Globus pallidus (tissue), 1 donor: ENCODE measurements at regions not wholly inside any gene's neighbourhood (a gene's known extent, or its start where the extent isn't known, plus 50 kb on each side); places are given as distances from the start of the nearest gene placed in this dataset.
"Not testable (repeated sequence)": the region's sequence is repeated elsewhere in the genome, so short reads cannot be mapped to it uniquely, and the experiment has no call there.

Source experiments
- DNase-seq: peaks from one replicate; pipeline ENCODE4 v3.0.0-alpha.2; 2015; ENCODE audit warnings: low spot score

DNA sequence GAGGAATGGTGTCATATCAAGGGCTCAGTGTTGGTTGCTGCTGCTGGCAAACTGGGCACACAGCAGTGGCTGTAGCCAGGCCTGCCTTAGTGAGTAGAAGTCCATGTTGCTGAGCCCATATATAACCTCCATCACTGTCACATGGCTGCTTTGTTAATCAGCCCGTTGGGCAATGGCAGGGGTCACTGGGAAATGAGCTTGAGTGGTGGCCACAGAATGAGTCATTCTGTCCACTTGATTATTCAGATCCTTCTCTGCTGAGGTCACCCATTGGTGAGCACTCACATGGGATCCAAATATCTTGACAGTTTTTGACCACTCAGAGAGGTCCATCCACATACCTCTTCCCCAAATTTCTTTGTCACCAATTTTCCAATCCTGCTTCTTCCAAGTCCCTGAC, 898.9 kb upstream of the EYS start:
- DNase-seq, result no peak

DNA sequence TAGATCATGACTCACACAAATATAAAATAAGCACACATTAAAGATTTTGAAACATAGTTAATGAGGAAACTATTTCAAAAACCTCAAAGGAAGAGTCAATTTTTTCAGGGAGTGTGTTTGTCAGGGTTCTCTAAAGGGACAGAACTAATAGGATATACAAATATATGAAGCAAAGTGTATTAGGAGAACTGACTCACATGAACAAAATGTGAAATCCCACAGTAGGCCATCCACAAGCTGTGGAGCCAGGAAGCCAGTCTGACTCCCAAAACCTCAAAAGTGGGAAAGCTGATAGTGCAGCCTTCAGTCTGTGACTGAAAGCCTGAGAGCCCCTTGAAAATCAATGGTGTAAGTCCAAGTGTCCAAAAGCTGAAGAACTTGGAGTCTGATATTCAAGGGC, 898.0 kb upstream of the EYS start:
- no peak for DNase-seq

DNA sequence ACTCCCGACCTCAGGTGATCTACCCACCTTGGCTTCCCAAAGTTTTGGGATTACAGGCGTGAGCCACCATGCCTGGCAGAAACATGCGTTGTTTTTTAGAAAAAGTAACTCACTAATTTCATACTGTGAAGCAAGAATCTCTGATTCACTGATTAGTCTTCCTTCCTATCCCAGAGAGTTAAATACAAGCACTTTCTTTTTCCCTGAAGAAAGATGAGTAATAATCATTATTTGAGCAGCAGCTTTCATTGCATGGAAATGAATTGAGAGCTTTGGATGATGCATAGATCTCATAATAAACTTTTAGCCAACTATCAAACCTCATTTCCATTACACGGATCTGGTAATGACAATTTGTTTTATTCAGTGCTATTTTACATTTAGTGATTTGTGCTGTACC, 892.5 kb upstream of the EYS start:
- DNase-seq, result no peak

DNA sequence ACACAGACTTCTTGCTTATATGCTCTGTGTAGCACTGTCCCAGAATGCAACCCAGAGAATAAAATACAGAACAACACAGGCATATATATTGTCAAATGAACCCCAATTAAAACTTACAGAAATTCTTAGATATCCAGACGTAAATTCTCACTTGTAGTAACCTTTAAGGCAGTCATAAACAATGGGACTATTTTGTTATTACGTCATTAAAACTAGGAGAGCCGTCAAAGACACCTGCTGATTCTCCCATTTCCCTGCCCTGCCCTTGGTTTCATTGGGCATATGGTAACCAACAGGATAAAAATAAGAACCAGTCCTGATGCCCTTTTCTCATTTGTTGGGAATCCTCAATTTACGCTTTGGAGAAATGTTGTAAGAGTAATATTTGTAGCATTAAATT, 871.3 kb upstream of the EYS start:
- DNase-seq, result no peak

DNA sequence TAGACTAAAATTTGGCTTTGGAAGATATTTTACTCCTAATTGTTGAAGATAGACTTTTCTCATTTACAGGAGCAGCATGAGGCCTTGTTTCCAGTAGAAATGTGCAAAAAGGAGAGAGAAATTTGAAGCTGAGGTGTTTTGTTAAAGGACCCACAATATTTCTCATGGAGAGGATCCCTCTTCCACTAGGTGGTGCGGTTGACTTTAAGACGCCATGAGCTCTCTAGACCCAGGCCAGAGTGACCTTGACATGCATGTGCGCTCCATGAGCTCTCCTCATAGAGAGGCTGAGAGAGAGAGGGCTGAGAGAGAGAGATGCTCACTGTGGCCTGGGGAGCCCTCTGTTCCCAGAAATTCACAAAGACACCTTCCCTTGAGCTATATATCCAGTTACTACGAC, 861.2 kb upstream of the EYS start:
- no peak for DNase-seq

DNA sequence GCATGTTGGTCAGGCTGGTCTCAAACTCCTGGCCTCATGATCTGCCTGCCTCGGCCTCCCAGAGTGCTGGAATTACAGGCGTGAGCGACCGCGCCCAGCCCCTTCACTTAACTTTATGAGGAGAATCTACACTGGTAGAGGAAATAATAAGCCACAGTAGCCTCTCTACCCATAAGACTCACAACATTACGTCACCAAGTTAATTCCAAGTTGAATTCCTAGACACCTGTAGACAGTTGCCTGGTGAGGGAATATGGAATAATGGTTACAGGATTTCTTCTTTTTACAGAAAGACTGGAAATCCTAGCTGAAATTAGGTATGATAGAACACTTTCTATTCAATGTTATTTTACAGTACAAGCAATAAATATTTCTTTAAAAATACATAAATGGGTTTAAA, 854.5 kb upstream of the EYS start:
- no peak for DNase-seq

DNA sequence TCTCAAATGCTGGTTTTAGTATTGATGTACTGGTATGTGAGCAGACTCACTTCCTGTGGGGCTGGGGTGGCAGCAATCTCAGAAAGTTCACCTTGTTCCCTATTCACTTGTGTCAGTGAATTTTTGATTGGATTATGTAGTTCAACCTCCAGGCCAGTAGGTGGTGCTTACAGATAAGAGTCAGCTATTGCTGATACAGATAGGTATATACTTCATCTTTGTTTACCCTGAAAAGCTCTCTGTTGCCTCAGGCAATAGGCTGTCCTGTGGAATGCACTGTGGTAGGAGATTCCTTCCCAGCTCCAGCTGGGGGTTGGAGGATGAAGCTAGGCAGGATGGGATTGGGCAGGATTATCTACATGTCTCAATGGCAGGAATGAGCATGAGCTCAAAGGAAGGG, 851.2 kb upstream of the EYS start:
- no peak for DNase-seq

DNA sequence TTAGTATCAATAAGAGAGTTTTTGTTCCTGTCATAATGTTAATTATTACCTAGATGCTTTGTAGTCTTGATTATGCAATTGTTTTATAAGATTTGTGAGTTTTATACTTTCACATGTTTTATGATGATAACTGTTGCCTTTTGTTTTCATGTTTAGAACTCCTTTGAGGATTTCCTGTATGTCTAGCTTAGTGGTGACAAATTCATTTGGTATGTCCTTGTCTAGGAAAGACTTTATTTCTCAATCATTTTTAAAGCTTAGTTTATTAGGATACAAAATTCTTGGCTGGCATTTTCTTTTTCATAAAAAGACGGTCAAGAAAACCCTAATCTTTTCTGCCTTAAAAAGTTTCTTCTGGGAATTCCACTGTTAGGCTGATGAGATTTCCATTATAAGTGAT, 849.9 kb upstream of the EYS start:
- DNase-seq, result no peak

DNA sequence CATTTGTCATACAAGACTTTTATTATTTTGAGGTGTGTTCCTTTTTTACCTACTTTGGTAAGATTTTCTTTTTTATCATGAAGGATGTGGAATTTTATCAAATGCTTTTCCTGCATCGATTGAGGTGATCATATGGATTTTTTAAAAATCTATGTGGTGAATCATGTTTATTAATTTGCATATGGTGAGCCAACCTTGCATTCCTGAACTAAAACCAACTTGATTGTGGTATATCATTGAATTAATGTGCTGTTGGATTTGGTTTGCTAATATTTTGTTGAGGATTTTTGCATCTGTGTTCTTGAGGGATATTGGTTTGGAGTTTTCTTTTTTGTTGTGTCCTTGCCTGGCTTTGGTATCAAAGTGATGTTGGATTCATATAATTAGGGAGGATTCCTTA, 848.1 kb upstream of the EYS start:
- no peak for DNase-seq

DNA sequence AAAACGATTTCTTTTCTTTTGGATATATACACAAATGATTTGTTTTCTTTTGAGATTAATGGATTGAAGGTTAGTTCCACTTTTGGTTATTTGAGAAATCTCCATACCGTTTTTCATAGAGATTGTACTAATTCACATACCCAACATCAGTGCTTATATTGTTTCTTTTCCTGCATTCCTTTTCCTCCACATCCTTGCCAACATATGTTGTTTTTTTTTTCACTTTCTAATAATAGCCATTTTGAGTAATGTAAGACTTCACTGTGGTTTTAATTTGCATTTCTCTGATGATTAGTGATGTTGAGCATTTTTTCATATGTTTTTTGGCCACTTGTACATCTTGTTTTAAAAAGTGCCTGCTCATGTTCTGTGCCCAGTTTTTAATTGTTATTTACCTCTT, 846.4 kb upstream of the EYS start:
- DNase-seq, result no peak

DNA sequence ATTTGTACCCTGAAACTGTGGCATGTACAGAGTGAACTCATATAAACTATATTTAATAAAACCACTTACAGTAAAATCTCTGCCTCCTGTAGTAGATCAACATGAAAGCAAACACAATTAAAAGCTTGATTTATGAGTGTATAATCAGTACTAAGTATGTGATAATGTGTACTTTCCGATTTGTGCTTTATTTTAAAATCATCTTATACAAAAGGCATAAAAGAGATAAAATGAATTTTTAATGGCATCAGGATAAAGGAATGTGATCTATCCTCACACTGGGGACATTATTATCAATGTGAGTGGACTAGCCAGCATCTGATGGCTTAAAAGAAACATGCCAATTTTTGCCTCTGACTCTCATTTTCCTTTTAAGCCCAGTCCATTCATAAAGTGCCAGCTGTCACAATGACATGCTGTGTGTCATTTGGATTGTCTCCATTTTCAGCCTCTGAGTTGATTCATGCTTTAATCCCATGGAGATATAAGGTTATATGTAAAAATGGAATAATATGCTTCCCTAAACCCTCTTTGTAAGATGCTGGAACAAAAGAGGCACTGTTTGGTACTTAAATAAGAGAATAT, 831.6 kb upstream of the EYS start:
- DNase-seq, result peak; percentile 77

DNA sequence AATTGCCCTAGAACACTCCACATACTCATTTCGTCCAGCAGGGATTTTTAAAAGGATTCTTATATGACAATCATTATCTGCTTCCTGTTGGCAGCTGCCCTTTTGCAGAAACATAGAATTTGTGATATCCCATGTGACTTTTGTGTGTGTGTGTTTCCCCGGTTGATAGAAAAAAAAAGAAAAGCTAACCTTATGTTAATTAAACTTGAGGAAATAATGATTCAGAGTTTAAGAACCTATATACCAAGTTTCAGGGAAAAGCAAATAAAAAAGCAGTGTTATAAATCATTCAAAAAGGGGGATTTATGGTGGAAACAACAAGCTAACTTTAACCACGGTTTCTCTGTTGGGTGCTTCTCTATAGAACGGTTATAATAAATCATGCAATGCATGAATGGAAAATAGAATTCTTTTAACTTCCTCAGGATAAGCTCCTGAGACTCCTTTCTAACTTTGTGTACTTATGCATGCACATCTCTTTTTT, 826.9 kb upstream of the EYS start:
- no peak for DNase-seq

DNA sequence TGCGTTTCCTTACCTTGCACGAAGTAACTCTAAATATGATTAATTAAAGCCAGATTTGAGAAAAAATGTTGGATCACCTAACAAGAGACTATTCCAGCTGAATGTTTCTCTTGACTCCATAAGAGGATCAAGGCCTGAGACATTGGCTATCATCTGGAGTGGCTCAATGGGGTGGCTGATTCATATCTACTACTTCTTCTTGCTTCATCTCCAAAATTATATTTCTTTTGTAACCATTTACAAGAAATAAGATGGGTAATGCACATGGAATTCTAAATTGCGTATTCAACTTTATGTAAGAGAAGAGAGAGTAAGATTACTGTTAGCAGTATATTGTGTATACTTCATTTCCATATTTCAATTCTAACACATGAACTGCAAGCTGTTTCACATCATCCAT, 819.0 kb upstream of the EYS start:
- no peak for DNase-seq

DNA sequence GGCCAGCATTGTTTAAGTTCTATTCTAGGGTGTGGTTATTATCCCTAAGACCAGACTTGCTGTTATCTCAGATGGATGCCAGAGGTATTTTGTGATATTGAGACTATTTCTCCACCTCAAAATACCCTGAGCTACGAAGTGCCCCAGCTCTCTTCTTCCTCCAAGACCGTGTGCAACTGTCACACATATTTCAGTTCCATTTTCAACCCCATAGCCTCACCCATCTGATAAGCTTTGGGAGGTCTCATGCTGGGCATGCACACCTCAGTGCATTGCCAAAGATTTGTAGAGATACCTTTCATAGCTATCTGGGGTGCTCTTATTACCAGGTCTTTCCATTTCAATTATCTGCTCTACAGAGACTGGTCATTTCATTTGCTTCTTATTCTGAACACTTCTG, 815.8 kb upstream of the EYS start:
- DNase-seq, result no peak

DNA sequence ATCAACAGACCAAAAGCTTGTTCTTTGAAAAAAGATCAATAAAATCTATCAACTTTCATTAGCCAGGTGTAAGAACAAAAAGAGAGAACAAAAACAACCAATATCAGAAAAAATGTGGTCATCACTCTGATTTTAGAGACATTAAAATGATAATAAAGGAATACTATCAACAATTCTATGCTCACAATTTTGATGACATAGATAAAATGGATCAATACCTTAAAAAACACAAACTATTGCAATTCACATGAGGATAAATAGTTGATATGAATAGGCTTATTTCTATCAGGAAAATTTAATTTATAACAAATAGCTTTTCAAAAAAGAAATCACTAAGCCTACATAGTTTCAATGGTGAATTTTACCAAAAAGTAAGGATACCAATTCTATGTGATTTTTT, 809.4 kb upstream of the EYS start:
- DNase-seq, result no peak

DNA sequence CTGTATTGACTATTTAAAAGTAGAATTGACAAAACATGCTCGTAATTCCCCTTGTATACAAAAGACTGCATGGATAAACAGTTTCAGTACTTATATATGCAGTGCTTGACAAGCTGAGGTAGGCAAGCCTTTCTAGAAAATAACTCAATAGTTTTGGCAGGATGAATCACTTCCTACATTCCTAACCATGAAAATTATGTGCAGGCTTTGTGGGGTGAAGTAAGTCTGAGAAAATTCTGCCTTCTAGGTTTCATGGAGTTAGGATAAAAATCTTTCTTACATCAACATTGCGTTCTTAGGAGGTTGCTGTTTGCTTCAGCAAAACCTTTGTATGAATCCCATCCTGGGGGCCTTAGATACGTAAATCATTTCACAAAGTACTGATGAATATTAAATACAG, 801.4 kb upstream of the EYS start:
- no peak for DNase-seq

DNA sequence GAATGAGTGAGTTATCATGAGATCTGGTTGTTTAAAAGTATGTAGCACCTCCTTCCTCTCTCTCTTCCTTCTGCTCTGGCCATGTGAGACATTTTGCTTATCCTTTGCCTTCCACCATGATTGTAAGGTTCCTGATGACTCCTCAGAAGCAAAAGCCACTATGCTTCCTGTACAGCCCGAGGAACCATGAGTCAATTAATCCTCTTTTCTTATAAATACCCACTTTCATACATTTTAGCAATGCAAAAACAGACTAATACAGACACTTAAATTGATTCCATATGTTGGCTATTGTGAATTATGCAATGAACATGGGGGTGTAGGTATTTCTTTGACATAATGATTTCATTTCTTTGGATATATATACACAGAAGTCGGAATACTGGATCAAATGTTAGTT, 792.8 kb upstream of the EYS start:
- DNase-seq, result no peak

DNA sequence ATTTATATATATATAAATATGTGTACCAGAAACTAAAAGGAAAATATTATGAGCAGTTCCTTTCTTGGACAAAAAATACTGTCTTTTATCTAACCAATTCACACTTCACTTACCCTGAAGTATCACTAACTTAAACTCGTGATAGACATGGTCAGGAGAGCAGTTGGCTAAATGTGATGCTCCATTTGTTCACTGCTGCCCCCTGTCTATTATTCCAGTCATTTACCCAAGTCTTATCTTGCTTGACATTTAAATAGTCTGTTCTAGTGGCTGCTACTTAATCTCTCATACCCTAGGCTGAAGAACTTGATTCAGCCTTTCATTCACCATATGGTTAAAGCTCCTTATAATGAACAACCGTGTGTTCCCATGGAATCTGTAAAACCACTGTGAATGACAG, 789.6 kb upstream of the EYS start:
- peak; percentile 5 for DNase-seq

DNA sequence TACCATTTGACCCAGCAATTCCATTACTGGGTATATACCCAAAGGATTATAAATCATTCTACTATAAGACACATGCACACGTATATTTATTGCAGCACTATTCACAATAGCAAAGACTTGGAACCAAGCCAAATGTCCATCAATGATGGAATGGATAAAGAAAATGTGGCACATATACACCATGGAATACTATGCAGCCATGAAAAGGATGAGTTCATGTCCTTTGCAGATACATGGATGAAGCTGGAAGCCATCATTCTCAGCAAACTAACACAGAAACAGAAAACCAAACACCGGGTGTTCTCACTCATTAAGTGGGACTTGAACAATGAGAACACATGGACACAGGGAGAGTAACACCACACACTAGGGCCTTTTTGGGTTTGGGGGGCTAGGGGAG, 787.6 kb upstream of the EYS start:
- DNase-seq, result not testable (repeated sequence)

DNA sequence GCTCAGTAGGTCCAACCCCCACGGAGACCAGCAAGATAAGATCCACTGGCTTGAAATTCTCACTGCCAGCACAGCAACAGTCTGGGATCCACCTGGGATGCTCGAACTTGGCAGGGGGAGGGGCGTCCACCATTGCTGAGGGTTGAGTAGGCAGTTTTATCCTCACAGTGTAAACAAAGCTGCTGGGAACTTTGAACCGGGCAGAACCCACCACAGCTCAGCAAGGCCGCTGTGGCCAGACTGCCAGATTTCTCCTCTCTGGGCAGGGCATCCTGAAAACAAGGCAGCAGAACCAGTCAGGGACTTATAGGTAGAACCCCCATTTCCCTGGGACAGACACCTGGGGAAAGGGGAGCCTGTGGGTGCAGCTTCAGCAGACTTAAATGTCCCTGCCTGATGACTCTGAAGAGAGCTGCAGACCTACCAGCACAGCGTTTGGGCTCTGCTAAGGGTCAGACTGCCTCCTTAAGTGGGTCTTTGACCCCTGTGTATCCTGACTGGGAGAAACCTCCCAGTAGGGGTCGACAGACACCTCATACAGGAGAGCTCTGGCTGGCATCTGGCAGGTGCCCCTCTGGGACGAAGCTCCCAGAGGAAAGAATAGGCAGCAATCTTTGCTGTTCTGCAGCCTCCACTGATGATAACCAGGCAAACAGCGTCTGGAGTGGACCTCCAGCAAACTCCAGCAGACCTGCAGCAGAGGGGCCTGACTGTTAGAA, 782.4 kb upstream of the EYS start:
- no peak for DNase-seq

DNA sequence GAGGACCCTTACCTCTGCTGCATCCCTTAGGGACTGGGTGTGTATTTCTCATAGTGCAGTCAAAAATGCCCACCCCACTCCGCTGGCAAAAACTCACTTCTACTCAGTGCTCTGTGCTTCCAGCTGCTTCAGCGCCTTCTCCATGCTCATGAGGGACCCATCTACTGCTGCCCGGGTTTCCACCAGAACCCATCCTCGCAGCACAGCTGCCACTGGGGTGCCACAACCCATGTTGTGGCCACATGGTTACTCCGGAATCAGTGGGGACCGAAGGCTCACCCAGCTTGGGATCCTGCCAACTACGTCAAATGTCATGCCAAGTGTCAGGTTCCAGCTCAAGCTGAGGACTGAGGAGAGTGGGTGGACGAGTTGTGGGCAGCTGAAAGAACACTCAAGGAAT, 774.2 kb upstream of the EYS start:
- DNase-seq, result no peak

DNA sequence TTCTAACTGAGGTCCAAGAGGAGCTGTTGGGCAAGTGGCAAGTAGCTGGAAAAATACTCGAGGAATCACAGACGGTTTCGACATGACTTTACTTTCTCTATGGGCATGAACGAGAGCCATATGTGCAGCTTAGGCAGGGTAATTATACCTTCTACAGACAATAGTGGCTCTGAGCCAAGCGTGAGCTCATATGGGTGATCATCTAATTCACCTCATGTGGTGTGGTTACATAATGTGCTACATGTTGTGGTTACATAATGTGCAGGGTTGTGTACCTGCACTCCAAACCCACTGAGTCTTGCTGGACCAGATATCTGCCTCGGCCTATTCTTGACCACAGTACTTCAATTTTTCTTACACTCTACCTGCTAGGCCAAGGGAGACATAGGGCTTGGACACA, 771.7 kb upstream of the EYS start:
- no peak for DNase-seq

DNA sequence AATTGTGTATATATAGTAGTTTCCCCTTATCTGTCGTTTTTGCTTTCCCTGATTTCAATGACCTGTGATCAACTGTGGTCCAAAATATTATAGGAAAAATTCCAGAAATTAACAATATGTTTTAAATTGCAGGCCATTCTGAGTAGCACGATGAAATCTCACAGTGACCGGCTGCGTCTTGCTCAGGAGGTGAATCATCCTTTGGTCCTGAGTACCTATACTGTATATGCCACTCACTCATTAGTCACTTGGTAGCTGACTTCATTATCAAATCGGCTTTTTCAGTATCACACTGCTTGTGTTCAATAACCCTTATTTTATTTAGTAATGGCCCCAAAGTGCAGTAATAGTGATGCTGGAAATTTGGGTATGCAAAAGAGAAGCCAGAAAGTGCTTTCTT, 728.3 kb upstream of the EYS start:
- no peak for DNase-seq

DNA sequence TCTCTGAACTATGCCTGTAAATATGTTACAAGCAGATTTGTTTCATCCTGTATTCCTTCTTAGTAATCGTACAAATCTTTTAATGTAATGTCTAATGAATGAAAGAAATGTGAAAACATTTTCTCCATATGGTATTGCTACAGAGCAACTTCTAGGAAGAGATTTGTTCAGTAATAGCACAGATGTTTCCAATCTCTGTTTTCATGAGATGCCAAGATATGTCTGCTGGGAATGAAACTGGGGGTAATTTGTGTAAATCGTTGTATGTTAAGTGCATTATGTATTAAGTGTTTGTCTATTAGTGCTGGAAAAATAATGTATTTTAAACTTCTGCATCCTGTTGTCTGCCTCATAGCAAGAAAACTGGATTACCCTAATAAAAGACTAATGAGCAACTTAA, 722.2 kb upstream of the EYS start:
- DNase-seq, result no peak
